Stimulated activated naive CD8-positive, alpha-beta T cell treated with anti-CD3 and anti-CD28 coated beads, Interleukin-15, Interleukin-2, amounts not matched to agents 100 U/mL and 50 U/mL, for 24 hours (primary cell): ENCODE measurements at regions not wholly inside any gene's neighbourhood (a gene's known extent, or its start where the extent isn't known, plus 50 kb on each side); places are given as distances from the start of the nearest gene placed in this dataset.
"Not testable (repeated sequence)": the region's sequence is repeated elsewhere in the genome, so short reads cannot be mapped to it uniquely, and the experiment has no call there.

Source experiments
- ATAC-seq: fragments of 150-1000 bp; cut with Tn5 transposase; one replicate; pipeline ENCODE4 v1.10.0; 2021
- DNase-seq: peaks from one replicate; pipeline ENCODE4 v3.0.0; 2021

DNA sequence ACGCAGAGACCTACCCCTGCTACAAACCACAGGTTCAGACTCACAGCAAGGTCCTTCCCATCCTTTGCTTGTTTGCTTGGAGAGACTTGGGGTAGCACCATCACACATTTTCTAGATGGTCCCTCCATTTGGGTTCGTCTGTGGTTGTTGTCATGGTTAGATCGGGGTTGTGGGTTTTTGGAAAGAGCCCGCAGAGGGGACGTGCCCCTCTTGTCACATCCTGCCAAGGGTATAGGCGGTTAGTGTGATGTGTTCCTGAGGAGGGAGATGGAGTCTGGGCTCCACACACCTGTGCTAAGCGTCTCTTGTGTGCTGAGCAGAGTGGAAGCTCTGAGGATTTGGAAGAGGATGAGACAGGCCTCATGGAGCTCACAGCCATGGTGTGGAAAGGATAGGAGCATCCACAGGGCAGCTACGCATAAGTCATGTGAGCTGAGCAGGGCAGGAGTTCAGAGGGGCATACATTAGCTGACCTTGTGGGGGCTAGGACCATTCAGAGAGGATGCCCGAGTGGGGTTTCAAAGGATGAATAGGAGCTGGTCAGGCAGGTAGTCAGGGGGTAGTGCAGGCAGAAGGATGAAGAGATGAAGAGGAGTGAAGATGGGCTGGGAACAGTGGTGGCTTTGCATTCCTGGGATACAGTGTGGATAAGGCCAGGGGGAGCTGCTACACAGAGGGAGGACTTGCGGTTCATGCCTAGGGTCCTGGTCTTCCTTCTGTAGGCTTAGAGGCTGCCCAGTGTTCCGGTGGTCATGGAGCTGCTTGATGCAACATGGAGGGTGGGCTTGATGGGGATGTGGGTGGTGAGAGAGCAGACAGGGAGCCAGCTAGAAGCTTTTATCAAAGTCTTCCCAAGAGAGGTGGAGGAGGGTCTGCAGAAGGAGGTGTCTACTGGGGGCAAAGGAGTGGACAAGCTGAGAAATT, 62.9 kb downstream of the ACKR3 start:
- ATAC-seq (no peak), DNase-seq (no peak)

GRCh38 chr2:236633219-236633570, 63.6 kb downstream of the ACKR3 start:
- DNase-seq: no peak
- ATAC-seq: no peak

- ATAC-seq (no peak), DNase-seq (no peak)
Observed at GRCh38 chr2:236633775-236634560, 64.3 kb downstream of the ACKR3 start.

- no peak for DNase-seq
- ATAC-seq: no peak
Observed at GRCh38 chr2:236636261-236636660, 66.6 kb downstream of the ACKR3 start.

- DNase-seq: no peak
- no peak for ATAC-seq
Observed at GRCh38 chr2:236636714-236637470, 67.3 kb downstream of the ACKR3 start.

DNA sequence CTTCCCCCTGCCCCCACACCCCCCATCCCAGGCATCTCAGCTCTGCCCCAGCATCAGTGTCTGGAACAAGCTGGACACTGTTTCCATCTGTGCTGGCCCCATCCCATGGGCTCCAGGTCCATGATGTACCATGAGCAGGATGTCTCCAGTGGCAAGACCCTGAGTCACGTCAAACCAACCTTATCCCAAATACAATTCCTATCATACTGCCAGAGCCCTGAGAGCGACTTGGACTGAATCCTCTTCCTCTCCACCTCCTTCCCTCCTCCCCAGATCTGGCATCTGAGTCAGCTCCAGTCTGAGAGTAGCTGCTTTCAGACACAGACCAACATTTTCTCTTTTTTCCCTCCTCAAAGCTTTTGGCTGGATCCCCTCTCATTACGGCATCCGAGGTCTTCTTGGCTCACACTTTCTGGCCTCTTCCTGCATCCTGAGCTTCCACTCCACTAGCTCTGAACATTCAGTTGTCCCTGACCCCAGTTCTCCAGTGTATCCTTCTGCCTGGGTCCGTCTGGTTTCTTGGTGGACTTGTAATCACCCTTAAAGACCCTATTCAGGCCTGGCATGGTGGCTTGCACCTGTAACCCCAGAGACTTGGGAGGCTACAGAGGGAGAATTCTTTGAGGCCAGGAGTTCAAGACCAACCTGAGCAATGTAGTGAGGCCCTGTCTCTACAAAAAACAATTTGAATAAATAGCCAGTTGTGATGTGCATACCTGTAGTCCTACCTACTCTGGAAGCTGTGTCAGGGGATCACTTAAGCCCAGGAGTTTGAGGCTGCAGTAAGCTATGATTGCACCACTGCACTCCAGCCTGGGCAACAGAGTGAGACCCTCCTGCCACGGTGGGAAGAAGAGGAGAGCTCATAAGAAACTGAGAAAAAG, 68.3 kb downstream of the ACKR3 start:
- ATAC-seq: no peak
- DNase-seq: no peak

GRCh38 chr2:236638707-236639106, 69.1 kb downstream of the ACKR3 start:
- no peak for DNase-seq

DNA sequence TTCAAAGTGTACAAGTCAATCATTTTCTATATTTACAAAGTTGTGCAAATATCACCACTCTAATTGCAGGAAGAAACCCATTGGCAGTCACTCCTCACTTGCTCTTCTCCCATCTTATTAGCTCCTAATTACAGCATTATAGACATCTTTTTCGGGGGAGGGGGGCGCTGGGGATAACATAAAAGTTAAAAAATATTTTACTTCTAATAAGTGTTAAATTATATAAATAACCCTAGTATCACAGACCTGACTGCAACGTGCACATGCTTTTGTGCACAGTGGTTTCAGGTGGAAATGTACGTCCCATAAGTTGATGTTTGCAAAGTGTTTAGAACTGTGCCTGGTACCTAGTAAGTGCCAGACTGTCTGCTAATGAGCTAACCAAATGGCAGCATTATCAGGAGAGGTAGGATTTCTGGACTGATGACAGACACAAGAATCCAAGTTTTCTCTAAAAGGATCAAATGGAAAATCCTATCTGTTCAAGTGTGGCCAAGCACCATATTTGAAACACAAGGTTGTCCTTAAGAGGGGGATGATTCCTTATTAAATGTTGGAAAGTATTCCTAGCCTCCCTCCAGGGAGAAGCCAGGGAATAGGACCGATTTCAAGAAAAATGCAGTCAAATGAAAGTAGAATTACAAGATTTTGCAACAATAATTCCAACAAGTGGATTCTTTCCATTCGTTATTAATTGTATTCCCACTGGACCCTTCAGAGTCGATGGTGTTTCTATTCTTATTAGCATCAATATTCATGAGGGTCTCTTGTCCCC, 70.0 kb downstream of the ACKR3 start:
- ATAC-seq (no peak), DNase-seq (no peak)

More at GRCh38 chr2:236638707-236639106, 69.1 kb downstream of the ACKR3 start:
- no peak for ATAC-seq

DNA sequence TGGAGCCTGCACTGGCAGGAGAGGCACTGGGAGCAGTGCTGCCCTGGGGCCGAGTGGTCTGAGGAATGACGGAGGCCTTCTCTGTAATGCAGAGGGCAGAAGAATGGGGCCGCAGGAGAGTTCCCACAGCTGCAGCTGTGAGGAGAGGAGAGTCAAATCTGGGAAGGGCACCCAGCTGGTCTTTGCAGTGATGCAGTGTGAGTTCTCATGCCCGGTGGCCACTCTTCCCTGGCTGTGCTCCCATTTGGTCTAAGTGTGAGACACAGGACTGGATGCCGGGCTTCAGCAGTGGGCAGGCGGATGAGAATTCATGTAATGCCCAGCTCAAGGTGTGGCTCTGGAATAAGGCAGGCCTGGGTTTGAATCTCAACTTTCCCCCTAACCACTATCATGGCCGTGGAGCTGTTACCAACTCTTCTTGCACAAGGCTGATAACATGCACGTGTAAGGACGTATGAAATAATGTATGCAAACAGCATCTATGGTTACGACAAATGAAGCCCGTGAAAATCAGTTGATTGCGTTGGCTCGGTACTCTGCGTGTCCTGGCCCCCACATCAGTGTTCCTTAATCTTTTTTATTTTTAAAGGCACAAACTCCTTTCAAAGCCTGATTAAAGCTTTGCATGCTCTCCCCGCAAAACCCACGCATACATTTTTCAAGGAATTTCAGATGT, 71.6 kb downstream of the ACKR3 start:
- no peak for DNase-seq
- ATAC-seq: no peak

GRCh38 chr2:236642125-236642524, 72.5 kb downstream of the ACKR3 start:
- DNase-seq: no peak
- no peak for ATAC-seq

- DNase-seq (no peak), ATAC-seq (no peak)
Observed at GRCh38 chr2:236642584-236643291, 73.1 kb downstream of the ACKR3 start.

DNA sequence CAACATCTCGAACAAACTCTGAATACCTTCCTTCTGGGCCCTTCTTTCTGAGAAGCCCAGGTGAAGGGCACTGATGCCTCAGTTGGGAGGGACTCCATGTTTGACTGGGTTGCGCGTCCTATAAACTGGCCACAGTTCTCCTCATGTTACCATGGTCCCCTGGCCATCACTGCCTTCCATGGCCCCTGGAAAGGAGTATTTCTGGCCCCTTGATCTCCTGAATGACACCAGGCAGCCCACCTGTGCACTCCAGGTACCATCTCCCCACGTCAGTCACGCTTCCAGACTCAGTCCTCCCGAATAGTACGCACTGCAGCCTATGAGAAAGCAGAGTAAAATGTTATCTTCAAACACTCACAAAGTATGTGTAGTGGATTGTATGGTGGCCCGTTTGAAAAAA, 73.9 kb downstream of the ACKR3 start:
- no peak for ATAC-seq
- DNase-seq: no peak

DNA sequence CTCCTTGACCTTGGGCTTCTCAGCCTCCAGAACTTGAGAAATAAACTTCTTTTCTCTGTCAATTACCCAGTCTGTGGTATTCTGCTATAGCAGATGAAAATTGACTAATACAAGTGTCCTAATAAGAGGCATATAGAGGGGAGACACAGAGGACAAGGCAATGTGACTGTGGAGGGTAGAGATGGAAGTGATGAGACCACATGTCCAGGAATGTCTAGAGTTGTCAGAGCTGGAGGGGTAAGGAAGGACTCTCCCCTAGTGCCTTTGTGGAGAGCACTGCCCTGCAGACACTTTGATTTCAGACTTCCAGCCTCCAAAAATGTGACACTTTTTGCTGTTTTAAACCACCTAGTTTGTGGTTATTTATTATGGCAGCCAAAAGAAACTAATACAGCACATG, 74.4 kb downstream of the ACKR3 start:
- ATAC-seq (no peak), DNase-seq (no peak)

- DNase-seq: no peak
- ATAC-seq: peak; percentile 43
Observed at GRCh38 chr2:236644502-236644911, 74.9 kb downstream of the ACKR3 start.

- not testable (repeated sequence) for DNase-seq, ATAC-seq
Observed at GRCh38 chr2:236645141-236645540, 75.5 kb downstream of the ACKR3 start.

DNA sequence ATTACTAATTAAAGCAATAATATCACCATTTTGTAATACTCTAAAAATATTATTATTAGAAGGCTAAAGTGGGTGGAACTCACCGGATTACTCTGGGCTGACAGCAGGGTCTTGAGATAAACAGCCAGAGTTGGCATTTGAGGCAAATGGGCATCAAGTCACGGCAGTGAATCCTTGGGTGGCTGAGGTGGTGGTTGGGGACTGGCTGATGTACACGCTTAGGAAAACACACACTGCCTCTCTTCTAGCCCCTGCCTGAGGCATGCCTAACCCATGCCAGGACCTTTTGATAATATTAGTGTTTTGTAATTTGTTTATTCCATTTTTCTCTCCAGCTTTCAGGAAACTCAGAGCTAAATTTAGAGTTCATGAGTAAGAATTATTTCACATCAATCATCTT, 76.8 kb downstream of the ACKR3 start:
- DNase-seq (no peak), ATAC-seq (no peak)

- no peak for ATAC-seq
- DNase-seq: no peak
Observed at GRCh38 chr2:236646871-236647270, 77.2 kb downstream of the ACKR3 start.

GRCh38 chr2:236647621-236648020, 78.0 kb downstream of the ACKR3 start:
- ATAC-seq: no peak

DNA sequence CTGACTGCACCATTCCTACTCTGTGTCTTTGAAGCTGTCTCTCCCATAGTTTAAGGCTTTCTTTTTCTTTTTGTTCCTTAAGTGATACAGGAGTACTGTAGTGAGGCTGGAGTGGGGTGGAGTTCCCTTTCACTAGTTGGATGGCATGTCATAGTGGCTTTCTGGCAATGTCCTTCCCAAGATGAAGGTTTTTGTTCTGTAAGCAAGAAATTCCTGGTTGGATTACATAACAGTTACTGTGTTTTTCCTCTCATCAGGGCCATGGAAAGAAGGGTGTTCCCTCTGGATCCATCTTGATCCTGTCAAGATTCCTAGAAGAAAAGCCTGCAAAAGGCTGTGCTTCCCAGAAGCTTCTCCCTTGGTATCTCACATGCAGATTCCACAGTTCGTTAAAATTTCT, 84.2 kb downstream of the ACKR3 start:
- ATAC-seq: no peak

More at GRCh38 chr2:236647621-236648020, 78.0 kb downstream of the ACKR3 start:
- DNase-seq: no peak

More for the DNA sequence above, 84.2 kb downstream of the ACKR3 start:
- no peak for DNase-seq
